GM19238 (cell line): ENCODE measurements at regions not wholly inside any gene's neighbourhood (a gene's known extent, or its start where the extent isn't known, plus 50 kb on each side); places are given as distances from the start of the nearest gene placed in this dataset.
"Not testable (repeated sequence)": the region's sequence is repeated elsewhere in the genome, so short reads cannot be mapped to it uniquely, and the experiment has no call there.

Experiments
- DNase-seq: peaks from one replicate; pipeline ENCODE4 v3.0.0; 2011; ENCODE audit warnings: low spot score; ENCODE audit not compliant: insufficient read length

- DNase-seq = no peak
These were observed 175.2 kb upstream of the SMARCA2 start for GRCh38 chr9:1839909-1840308.

GRCh38 chr9:1845425-1845824 is 169.7 kb upstream of the SMARCA2 start:
- DNase-seq = no peak

- no peak for DNase-seq
These were observed 159.4 kb upstream of the SMARCA2 start for GRCh38 chr9:1855726-1856125.

- no peak for DNase-seq
These were observed 157.3 kb upstream of the SMARCA2 start for GRCh38 chr9:1857808-1858207.

GRCh38 chr9:1869843-1870242 is 145.3 kb upstream of the SMARCA2 start:
- DNase-seq = no peak

GRCh38 chr9:1870915-1871314 is 144.2 kb upstream of the SMARCA2 start:
- no peak for DNase-seq

GRCh38 chr9:1871626-1872419 is 143.3 kb upstream of the SMARCA2 start:
- no peak for DNase-seq

GRCh38 chr9:1875251-1875851 is 139.8 kb upstream of the SMARCA2 start:
- DNase-seq = no peak

GRCh38 chr9:1875921-1876448 is 139.2 kb upstream of the SMARCA2 start:
- DNase-seq = peak; percentile 40

- no peak for DNase-seq
These were observed 138.2 kb upstream of the SMARCA2 start for GRCh38 chr9:1876891-1877496.

GRCh38 chr9:1877951-1878350 is 137.2 kb upstream of the SMARCA2 start:
- DNase-seq = no peak

- DNase-seq = no peak
These were observed 136.3 kb upstream of the SMARCA2 start for GRCh38 chr9:1878811-1879210.

- no peak for DNase-seq
These were observed 135.6 kb upstream of the SMARCA2 start for GRCh38 chr9:1879501-1879900.

- no peak for DNase-seq
These were observed 135.0 kb upstream of the SMARCA2 start for GRCh38 chr9:1880038-1880565.

- no peak for DNase-seq
These were observed 133.3 kb upstream of the SMARCA2 start for GRCh38 chr9:1881708-1882295.

- DNase-seq = no peak
These were observed 132.3 kb upstream of the SMARCA2 start for GRCh38 chr9:1882711-1883403.

GRCh38 chr9:1890201-1890600 is 124.9 kb upstream of the SMARCA2 start:
- DNase-seq = no peak

- DNase-seq = no peak
These were observed 124.3 kb upstream of the SMARCA2 start for GRCh38 chr9:1890816-1891215.

- not testable (repeated sequence) for DNase-seq
These were observed 112.0 kb upstream of the SMARCA2 start for GRCh38 chr9:1903080-1903704.

- no peak for DNase-seq
These were observed 107.7 kb upstream of the SMARCA2 start for GRCh38 chr9:1907465-1907864.

GRCh38 chr9:1909322-1909721 is 105.8 kb upstream of the SMARCA2 start:
- DNase-seq = no peak
